ENCODE measurements at regions not wholly inside any gene's neighbourhood (a gene's known extent, or its start where the extent isn't known, plus 50 kb on each side); places are given as distances from the start of the nearest gene placed in this dataset.

DNA sequence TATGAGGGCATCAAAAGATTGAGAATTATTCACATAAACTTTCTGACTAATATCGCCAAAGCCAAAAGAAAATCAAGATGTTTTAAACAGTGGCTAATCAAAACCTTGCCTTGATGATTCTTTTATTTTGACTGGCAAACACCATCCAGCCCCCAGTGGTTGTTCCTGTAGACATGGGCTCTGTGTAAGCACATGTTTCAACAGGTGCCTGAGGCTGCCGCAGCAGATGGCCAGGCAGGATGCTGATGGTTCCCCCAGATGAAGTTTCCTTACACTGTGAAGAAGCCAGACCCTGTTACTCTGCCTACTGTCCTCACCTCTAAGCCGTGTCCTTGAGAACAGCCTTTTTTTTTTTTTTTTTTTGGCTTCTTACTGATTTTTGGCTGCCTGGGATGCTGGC lies 146.5 kb downstream of the RAB11FIP2 start:
- TF ChIP-seq, protein P1, sequence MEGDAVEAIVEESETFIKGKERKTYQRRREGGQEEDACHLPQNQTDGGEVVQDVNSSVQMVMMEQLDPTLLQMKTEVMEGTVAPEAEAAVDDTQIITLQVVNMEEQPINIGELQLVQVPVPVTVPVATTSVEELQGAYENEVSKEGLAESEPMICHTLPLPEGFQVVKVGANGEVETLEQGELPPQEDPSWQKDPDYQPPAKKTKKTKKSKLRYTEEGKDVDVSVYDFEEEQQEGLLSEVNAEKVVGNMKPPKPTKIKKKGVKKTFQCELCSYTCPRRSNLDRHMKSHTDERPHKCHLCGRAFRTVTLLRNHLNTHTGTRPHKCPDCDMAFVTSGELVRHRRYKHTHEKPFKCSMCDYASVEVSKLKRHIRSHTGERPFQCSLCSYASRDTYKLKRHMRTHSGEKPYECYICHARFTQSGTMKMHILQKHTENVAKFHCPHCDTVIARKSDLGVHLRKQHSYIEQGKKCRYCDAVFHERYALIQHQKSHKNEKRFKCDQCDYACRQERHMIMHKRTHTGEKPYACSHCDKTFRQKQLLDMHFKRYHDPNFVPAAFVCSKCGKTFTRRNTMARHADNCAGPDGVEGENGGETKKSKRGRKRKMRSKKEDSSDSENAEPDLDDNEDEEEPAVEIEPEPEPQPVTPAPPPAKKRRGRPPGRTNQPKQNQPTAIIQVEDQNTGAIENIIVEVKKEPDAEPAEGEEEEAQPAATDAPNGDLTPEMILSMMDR (IDR thresholded peaks at IDR 0.05; ENCODE audit: low read depth, low read length) = no peak
- no peak for DNase-seq (ENCODE audit: extremely low read depth, low read depth)

DNA sequence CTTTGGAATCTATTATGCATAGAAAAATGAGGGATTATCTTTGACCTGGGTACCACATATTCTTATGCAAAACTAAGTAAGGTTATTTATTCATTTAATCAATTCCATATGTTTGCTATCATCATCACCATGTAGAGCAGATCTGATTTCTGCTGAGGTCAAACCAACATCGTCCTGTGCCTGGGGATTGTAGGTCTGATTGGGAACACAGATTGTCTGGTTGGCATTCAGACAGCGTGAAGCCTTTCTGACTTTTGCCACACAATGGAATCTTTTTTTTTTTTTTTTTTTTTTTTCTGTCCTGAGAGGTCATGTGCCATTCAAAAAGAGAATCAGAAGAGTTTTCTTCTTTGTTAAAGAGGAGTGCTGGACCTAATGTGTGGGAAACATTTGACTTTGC lies 142.9 kb downstream of the RAB11FIP2 start:
- no peak for DNase-seq (ENCODE audit: extremely low read depth, low read depth)
- TF ChIP-seq, protein P1 (IDR thresholded peaks at IDR 0.05; ENCODE audit: low read depth, low read length) = no peak

DNA sequence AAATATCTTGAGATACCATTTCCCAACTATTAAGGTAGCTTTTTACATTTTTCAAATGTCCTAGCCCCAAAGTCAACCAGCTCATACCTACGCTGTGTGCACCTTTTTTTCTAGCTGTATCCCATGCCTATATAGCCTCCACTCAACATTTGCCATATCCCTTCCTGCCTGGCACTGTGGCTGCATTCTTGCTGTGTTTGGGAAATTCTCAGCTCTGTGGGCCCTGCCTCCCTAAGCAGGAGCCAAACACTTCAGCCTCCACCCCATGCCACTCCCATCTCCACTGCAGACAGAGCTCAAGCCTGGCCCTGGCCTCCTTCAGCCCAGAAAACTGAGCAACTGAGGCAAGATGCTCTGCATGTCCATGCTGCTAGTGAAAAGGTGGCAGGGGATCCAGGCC lies 141.3 kb downstream of the RAB11FIP2 start:
- no peak for DNase-seq (ENCODE audit: extremely low read depth, low read depth)
- TF ChIP-seq, protein P1 (IDR thresholded peaks at IDR 0.05; ENCODE audit: low read depth, low read length) = no peak

DNA sequence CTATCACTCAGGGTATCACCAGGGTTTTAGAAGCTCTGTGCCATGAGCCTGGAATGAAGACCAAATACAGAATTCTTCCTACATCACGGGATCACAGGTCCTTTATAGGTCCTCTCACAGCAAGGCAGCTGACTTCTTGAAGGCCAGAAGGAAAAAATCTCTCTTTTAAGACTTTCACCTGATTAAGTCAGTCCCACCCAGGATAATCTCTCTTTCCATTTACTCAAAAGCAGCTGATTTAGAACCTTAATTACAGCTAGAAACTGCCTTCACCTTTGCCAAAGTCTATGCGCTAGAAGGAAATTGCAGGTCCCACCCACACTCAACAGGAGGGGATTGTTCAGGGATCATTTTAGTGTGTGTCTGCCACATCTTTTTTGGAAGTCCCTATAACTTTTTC lies 135.1 kb downstream of the RAB11FIP2 start:
- DNase-seq (ENCODE audit: extremely low read depth, low read depth) = no peak
- TF ChIP-seq, protein P1 (IDR thresholded peaks at IDR 0.05; ENCODE audit: low read depth, low read length) = no peak

DNA sequence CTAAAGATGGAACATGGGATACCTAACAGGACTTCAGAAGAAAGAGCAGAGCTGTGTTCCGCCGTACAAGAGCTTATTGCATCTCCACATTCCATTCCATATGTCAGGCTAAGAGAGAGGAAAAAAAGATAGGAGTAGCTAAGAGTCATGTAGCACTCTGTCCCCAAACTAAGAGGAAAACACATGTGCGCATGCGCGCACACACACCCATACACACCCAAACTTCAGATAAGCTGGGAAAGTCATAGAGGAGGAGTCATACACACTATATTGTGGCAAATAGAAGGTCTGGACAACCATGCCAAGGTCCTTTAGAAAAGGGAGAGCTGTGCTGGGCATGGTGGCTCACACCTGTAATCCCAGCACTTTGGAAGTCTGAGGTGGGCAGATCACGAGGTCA lies 132.4 kb downstream of the RAB11FIP2 start:
- DNase-seq (ENCODE audit: extremely low read depth, low read depth) = no peak
- TF ChIP-seq, protein P1 (IDR thresholded peaks at IDR 0.05; ENCODE audit: low read depth, low read length) = no peak

DNA sequence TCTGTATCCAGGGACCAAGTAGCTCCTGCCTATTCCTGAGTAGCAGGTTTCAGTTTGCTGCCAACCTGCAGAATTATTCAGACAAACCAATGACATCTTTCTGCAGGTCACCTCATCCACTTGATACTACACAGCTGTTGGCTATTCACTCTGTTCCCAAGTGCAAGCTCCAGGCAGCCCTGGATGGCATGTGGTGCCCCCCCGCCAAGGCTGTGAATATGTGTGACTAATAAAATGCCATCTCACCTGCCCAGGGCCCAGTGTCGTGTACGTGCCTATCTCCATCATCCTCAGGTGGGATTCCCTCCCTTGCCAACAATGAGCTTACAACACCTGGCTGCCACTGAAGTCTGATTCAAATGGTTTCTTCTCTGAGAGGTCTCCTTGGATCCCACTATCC lies 125.8 kb downstream of the RAB11FIP2 start:
- DNase-seq (ENCODE audit: extremely low read depth, low read depth) = no peak
- TF ChIP-seq, protein P1 (IDR thresholded peaks at IDR 0.05; ENCODE audit: low read depth, low read length) = no peak

DNA sequence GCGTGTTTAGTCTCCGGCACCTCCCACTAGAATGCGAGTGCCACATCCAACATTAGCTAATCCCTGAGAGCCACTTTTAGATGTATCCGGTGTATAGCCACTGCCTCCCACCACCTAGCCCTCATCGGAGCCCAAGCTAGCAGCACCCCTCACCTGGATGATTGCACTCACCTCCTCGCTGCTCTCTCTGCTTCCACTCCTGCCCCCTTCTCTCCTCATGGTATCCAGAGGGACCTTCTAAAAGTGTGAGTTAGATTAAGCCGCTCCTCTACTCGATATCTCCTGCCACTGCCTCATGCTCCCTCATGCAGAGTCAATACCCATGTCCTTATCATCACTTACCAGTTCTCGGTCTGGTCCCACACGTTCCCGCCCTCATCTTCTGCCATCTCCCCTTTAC lies 125.3 kb downstream of the RAB11FIP2 start:
- TF ChIP-seq, protein P1 (IDR thresholded peaks at IDR 0.05; ENCODE audit: low read depth, low read length) = no peak
- DNase-seq (ENCODE audit: extremely low read depth, low read depth) = no peak
